GM23248 (cell line): ENCODE measurements at regions not wholly inside any gene's neighbourhood (a gene's known extent, or its start where the extent isn't known, plus 50 kb on each side); places are given as distances from the start of the nearest gene placed in this dataset.

ENCODE experiments used
- EZH2 ChIP-seq: fragments of 200-600 bp; sonication (generic); IDR thresholded peaks from 2 replicates; pipeline ENCODE4 v1.6.1; 2018; ENCODE audit warnings: antibody characterized with exemption, mild to moderate bottlenecking; ENCODE audit not compliant: insufficient read depth, poor library complexity, severe bottlenecking
- EZH2phosphoT487 ChIP-seq: fragments of 200-600 bp; sonication (generic); IDR thresholded peaks from 2 replicates; pipeline ENCODE4 v1.6.1; 2018; ENCODE audit warnings: antibody characterized with exemption, moderate library complexity, mild to moderate bottlenecking, low read depth; ENCODE audit not compliant: insufficient read depth

- TF ChIP-seq EZH2 (no peak), EZH2phosphoT487 (no peak)
These were observed 267.9 kb downstream of the COL12A1 start for GRCh38 chr6:74937936-74938335.
